RCC 7860 (cell line): ENCODE measurements at regions not wholly inside any gene's neighbourhood (a gene's known extent, or its start where the extent isn't known, plus 50 kb on each side); places are given as distances from the start of the nearest gene placed in this dataset.
"Not testable (repeated sequence)": the region's sequence is repeated elsewhere in the genome, so short reads cannot be mapped to it uniquely, and the experiment has no call there.

Source experiments
- DNase-seq: peaks from one replicate; pipeline ENCODE4 v3.0.0-alpha.2; 2015; ENCODE audit warnings: low spot score
- FAIRE-seq: peaks from 2 replicates; lab custom pipeline; 2012; peaks lifted over from hg19 to GRCh38; lab: Jason Lieb, UNC

DNA sequence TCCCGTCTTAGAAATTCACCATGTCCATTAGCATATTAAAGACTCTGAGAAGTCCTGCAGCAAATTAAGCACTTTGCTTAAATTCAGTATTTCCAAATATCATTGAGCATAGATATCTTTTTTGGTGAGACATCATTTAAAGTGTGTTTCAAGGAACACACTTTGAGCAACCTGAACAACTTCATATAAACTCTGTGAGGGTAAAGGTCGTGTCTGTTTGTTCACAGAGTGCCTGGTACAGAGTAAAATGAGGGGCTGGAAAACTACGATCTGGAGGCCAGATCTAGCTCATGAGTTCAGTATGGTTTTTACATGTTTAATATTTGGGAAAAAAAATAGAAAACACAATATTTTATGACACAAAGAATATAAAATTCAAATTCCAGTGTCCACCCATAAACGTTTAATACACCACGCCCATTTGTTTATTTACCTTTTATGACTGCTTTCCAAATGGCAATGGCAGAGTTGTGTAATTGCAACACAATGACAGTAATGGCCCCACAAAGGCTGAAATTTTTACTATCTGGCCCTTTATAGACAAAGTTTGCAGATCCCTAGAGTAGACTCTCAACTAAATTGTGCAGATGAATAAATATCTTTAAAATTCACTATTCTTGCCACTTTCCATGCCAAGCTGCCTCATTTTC lies 67.4 kb downstream of the SNTN start:
- FAIRE-seq, result no peak
- DNase-seq, result no peak

DNA sequence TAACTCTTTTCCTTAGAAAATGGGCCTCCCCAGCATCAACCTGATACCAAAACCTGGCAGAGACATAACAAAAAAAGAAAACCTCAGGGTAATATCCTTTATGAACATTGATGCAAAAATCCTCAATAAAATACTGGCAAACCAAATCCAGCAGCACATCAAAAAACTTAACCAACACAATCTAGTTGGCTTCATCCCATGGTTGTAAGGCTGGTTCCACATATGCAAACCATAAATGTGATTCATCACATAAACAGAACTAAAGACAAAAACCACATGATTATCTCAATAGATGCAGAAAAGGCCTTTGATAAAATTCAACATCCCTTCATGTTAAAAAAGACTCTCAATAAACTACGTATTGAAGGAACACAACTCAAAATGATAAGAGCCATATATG lies 68.5 kb downstream of the SNTN start:
- not testable (repeated sequence) for FAIRE-seq, DNase-seq

DNA sequence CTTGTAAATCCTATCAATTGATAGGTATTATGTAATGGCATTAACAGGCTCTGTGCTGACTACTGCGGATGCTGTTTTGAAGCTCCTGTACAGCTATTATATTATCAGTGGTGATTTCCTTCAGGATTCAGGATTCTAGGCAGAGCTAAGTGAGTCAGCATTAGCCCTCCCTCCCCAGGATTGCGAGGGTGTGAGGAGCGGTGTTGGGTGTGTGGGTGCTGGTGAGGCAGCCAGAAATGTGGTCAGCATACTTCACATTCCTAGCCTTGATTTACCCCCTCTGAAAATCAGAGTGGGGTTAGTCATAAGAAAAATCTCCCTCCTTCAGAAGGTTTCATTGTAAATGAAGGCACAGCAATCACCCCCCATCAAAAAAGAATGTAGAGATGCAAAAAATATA lies 72.5 kb downstream of the SNTN start:
- peak; percentile 92 for DNase-seq
- FAIRE-seq, result peak; percentile 96

DNA sequence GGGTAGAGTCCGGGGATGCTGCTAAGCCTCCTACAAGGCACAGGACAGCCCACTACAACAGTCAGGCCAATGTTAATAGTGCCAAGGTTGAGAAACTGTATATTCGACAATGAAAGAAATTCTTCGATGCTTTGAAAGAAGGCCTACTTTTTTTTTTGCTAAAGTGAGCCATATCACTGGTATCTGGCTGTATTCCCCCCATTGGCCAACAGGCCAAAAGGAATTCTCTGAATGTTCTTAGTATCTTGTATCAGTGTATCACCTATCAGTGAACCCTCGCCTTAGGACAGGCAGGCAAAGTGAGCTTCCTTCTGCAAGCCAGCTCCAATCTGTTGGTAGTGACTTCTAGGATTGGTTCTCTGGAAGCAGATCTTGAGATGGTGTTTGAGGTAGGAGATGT lies 74.2 kb downstream of the SNTN start:
- DNase-seq, result no peak
- FAIRE-seq, result no peak

DNA sequence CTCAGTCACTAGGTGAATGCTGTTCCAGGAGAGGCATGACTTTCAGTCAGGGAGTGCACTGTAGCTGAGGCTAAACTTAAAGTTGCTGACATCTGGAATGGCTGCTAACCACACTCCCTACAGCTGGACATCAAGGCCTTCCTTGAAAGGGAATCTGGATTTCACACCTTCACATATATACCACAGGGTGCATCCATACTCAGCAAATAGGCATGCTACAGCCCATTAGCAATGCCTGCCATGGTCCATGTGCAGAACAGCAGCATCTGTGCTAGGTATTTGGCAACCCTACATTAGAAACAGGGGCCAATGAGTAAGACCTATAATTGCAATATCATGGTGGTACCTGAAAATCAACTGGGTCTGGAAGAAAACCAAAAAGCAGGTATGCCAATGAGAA lies 74.8 kb downstream of the SNTN start:
- FAIRE-seq, result no peak
- DNase-seq, result no peak

DNA sequence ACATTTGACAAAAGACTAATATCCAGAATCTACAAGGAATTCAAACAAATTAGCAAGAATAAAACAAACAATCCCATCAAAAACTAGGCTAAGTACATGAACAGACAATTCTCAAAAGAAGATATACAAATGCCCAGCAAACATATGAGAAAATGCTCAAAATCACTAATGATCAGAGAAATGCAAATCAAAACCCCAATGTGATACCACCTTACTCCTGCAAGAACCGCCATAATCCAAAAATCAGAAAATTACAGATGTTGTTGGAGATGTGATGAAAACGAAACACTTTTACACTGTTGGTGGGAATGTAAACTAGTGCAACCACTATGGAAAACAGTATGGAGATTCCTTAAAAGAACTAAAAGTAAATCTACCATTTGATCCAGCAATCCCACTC lies 79.4 kb downstream of the SNTN start:
- DNase-seq (no peak), FAIRE-seq (no peak)

DNA sequence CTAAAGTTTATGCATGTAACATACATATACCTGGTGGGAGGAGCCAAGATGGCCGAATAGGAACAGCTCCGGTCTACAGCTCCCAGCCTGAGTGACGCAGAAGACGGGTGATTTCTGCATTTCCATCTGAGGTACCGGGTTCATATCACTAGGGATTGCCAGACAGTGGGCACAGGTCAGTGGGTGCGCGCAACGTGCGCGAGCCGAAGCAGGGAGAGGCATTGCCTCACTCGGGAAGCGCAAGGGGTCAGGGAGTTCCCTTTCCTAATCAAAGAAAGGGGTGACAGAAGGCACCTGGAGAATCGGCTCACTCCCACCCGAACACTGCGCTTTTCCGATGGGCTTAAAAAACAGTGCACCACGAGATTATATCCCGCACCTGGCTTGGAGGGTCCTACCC lies 80.8 kb downstream of the SNTN start:
- DNase-seq, FAIRE-seq: not testable (repeated sequence)

DNA sequence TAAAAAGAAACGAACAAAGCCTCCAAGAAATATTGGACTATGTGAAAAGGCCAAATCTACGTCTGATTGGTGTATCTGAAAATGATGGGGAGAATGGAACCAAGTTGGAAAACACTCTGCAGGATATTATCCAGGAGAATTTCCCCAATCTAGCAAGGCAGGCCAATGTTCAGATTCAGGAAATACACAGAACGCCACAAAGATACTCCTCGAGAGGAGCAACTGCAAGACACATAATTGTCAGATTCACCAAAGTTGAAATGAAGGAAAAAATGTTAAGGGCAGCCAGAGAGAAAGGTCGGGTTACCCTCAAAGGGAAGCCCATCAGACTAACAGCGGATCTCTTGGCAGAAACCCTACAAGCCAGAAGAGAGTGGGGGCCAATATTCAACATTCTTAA lies 82.2 kb downstream of the SNTN start:
- DNase-seq, FAIRE-seq: not testable (repeated sequence)

DNA sequence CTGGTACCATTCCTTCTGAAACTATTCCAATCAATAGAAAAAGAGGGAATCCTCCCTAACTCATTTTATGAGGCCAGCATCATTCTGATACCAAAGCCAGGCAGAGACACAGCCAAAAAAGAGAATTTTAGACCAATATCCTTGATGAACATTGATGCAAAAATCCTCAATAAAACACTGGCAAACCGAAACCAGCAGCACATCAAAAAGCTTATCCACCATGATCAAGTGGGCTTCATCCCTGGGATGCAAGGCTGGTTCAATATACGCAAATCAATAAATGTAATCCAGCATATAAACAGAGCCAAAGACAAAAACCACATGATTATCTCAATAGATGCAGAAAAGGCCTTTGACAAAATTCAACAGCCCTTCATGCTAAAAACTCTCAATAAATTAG lies 82.3 kb upstream of the C3orf49 start:
- FAIRE-seq, DNase-seq: not testable (repeated sequence)

DNA sequence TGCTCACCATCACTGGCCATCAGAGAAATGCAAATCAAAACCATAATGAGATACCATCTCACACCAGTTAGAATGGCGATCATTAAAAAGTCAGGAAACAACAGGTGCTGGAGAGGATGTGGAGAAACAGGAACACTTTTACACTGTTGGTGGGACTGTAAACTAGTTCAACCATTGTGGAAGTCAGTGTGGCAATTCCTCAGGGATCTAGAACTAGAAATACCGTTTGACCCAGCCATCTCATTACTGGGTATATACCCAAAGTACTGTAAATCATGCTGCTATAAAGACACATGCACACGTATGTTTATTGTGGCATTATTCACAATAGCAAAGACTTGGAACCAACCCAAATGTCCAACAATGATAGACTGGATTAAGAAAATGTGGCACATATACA lies 80.5 kb upstream of the C3orf49 start:
- not testable (repeated sequence) for FAIRE-seq, DNase-seq

DNA sequence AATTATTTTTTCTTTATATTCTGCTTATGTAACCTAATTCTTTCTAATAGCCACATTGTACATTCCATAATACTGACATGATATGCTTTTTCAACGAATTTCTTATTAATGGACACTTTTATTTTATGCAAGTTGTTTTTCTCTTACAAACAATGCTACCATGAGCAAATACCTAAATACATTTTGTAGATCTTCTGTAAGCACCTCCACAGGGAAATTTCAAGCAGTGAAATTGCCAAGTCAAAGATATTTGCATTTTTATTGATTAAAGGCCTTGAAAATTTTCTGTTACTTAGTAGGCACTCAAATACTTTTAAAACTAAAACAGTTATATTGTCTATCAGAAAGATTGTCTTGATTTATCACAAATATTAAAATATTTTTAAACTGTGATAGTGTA lies 79.6 kb upstream of the C3orf49 start:
- no peak for FAIRE-seq

DNA sequence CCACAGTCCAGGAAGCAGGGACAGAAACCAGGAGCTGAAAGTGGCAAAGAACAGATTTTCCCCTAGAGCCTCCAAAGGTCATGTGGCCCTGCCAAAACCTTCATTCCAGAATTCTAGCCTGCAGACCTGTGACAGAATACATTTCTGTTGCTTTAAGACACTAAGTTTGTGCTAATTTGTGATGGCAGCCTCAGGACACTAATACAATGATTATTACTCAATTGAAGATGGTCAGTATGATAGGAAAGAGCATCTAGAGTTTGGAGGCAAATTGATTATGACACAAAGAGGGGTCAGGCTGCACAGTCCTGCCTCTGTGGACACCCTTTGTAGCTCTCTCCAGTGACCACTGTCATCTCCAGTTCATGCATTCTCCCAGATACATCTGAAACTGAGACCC lies 79.0 kb upstream of the C3orf49 start:
- FAIRE-seq, result no peak
- no peak for DNase-seq

More for the DNA sequence above, 79.6 kb upstream of the C3orf49 start:
- no peak for DNase-seq

DNA sequence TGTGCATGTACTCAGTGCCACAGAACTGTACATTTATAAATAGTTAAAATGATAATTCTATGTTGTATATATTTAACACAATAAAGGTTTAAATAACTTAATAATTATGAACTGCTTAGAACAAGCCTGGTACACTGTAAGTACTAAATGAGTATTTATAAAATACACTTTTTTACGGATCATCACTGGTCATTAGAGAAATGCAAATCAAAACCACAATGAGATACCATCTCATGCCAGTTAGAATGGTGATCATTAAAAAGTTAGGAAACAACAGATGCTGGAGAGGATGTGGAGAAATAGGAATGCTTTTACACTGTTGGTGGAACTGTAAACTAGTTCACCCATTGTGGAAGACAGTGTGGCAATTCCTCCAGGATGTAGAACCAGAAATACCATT lies 74.4 kb upstream of the C3orf49 start:
- not testable (repeated sequence) for DNase-seq, FAIRE-seq

DNA sequence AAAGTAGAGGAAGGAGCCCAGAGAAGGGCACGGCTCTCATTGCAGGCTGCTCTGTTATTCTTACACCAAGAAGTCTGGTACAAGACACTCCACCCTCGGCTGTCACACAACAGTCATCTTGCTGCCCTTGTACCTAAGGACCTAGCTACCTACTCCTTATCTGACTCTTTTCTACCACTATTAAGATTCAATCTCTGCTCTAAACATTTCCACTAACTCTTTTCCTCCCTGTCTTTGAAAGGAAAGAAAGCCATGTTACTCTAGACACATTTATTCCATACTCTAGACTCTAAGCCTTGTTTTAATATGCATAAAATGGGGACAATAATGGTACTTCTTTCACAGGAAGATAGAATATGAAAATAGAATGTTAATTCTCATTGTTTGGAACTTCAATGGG lies 73.3 kb upstream of the C3orf49 start:
- FAIRE-seq (no peak), DNase-seq (no peak)

DNA sequence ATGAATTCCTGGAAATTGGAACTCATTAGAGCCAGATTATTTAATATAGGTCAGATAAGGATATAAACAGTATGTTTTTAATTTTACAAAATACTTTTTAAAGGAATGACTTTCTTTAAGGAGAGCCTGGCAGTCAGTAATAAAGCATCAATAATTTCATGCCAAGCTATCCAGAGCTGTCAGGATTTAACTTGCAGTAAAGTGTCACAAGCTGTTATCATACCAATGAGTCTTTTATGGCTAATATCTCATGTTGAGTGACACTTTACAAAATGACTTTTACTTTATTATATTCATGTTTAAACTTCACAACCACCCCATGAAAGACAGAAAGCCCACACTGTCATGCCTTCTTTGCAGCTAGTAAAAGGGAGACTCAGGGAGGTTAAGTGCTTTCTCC lies 72.9 kb upstream of the C3orf49 start:
- DNase-seq (no peak), FAIRE-seq (no peak)

DNA sequence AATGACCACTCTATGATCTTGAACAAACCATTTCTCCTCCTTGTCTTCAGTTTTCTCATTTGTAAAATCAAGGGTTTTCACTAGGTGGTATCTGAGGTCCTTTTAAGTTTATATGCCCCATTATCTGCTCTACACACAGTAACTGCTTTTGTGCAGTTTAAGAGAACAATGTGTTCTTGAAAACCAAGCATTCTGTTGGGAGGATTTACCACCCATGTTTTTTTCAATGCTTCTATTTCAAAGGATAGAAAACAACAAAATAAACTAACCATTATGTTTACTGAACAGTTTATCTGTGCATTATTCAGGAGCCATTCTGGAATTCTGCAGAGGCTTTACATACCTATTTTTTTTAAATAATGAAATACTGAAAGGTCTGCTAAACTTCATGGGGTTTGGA lies 67.6 kb upstream of the C3orf49 start:
- FAIRE-seq (no peak), DNase-seq (no peak)

DNA sequence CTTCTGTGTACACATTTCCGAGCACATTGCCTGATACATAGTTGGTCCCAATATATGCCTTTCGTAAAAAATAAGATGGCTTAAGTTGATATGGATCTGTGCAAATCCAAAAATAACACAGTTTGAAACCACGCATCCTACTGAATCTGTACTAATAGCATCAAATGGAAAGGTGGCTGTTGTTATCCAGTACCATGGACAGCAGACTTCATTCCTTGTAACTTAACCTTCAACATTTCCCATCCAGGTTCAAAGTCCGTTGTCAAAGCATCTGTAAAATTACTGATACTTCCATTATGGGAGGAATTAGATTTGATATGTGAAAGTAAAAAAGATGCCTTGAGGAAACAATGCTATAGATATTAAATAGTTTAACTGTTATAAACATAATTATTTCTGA lies 65.5 kb upstream of the C3orf49 start:
- no peak for DNase-seq
- no peak for FAIRE-seq

DNA sequence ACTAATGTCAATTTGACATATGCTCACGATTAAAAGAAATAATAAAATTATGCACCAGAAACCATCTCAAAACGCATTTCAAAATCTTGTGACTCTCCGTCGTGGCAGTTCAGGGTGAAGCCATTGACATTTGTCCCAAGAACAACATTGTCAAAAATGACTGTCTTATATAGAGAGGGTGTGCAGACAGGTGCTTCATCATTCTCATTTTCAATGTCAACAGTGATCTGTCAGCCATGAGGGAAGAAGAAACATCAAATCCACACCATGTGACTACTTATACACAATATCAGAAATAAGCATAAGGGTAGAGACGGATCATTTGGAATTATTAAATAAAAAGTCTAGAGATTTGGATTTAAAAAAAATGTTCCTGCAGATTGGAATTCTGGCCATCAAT lies 65.1 kb upstream of the C3orf49 start:
- DNase-seq (no peak), FAIRE-seq (no peak)

DNA sequence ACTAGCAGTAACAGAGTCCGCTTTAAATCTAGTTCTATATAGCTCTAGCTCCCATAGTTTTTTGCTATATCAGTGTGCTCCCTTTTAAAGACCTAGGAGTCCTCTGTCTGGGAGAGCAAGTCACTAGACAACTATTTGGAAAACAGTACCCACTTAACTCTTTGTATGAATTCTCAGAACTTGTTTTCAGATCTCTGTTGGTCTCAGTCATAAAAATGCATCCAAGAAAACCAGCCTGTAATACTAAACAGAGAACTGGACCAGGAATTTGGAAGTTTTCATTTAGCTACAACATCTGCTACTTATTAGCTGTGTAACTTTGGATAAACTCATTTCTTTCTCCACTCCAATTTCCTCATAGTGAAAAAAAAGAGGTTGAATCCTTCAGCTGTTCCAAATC lies 56.9 kb upstream of the C3orf49 start:
- DNase-seq, result no peak
- FAIRE-seq, result no peak

DNA sequence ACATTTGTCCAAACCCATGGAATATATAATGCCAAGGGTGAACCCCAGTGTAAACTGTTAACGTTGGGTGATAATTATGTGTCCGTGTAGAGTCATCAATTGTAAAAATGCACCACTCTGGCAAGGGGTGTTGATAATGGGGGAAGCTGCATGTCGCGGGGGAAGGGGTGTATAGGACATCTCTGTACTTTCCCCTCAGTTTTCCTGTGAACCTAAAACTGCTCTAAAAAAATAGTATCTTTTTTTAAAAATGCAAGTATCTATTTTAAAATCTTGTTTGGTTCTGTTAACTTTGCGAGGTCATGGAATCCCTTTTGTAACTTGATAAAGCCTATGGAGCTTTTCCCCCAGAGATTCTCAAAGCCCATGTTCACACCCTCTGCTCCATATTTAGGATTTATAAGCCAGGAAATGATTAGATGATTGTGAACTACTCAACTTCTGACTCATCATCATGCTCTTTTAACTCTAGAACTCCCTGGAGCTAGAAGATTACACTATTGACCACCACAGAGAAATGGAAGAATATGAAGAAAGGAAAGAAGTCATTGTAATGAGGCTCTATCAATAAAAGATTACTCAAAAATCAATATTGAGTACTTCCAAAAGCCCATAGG lies 56.1 kb upstream of the C3orf49 start:
- FAIRE-seq (no peak), DNase-seq (no peak)

DNA sequence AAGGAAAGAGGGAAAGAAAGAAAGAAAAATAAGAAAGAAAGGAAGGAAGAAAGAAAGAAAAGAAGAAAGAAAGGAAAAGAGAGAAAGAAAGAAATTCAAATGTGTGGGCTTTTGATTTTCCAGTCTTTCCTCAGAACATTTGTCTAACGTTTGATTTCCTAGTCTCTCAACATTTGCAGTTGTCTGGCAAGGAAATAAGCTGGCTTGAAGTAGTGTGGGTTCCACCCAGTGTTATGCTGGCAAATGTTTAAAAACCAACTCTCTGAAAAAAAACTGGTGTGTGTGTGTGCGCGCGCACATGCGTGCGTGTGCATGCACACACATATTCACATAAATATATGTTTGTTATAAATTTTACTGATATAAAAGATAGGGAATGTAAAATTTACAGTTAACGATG lies 54.6 kb upstream of the C3orf49 start:
- FAIRE-seq (no peak), DNase-seq (no peak)

DNA sequence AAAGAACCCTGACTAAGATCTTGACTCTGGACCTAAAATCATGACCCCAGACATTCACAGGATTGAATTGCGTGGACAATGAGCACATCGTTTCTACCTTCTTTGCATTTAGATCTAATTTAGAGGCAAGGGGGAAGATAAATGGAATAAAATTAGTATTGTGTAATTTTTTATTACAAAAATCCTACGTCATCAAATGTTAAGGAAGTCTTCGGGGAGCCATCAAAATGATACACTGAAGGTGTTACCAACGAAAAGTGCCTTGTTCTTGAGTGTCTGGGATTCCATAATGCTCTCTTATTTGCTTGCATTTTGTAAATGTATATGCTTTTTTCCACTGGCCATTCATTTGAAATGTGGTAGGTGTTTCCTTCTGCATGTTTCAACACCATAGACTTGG lies 52.8 kb upstream of the C3orf49 start:
- no peak for FAIRE-seq

DNA sequence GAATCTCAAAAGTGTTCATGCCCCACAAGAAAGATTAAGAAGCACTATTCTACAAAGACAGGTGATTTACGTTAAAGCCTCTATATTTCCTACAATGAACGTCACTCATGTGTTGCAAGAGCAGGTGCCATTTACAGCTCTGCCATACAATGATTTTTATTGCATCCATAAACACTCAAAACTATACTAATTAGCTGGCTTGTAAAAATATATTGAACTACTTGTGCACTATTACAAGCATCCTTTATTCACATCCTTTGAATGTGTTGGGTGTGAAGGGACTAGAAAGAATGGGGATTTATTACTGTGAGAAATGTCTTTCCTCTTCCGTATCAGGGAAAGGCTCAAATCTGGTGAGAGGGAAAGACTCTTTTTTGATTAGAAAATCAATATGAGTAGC lies 50.7 kb upstream of the C3orf49 start:
- DNase-seq (no peak), FAIRE-seq (no peak)

More for the DNA sequence above, 52.8 kb upstream of the C3orf49 start:
- DNase-seq, result no peak
